A673 (cell line): ENCODE measurements at regions not wholly inside any gene's neighbourhood (a gene's known extent, or its start where the extent isn't known, plus 50 kb on each side); places are given as distances from the start of the nearest gene placed in this dataset.

Experiments
- BruUV-seq: library from RNA; stranded (reverse); fragments of 400-500 nt; replicated peaks from 2 replicates; lab custom pipeline; 2021; lab: Mats Ljungman, UMichigan
- CTCF ChIA-PET: fragments of 300-600 bp; sonication (Branson Sonifier 250); formaldehyde crosslinking; loops from one replicate; lab custom pipeline; 2022; ENCODE audit warnings: antibody characterized with exemption; lab: Charles Lee
- POLR2A ChIA-PET: fragments of 300-600 bp; sonication (Branson Sonifier 250); formaldehyde crosslinking; loops from one replicate; lab custom pipeline; 2022; ENCODE audit warnings: antibody characterized with exemption; ENCODE audit not compliant: low non-redundant PET; lab: Charles Lee
- DNase-seq: peaks from one replicate; pipeline ENCODE4 v3.0.0-alpha.2; 2015; ENCODE audit warnings: low spot score
- H3K27ac ChIP-seq: fragments of 200-600 bp; sonication (generic); 2 replicates; pipeline ENCODE4 v1.5.1; 2016; ENCODE audit warnings: mixed run types, low read depth, mild to moderate bottlenecking, mixed read lengths, antibody characterized with exemption, low read length; ENCODE audit not compliant: poor library complexity, severe bottlenecking
- H3K27me3 ChIP-seq: fragments of 200-600 bp; sonication (generic); replicated peaks from 2 replicates; pipeline ENCODE4 v1.6.1; 2017; ENCODE audit warnings: mixed run types, low read depth, mild to moderate bottlenecking, mixed read lengths, antibody characterized with exemption, low read length; ENCODE audit not compliant: insufficient read depth, poor library complexity
- H3K36me3 ChIP-seq: fragments of 200-600 bp; sonication (generic); 2 replicates; pipeline ENCODE4 v1.6.1; 2016; ENCODE audit warnings: mixed run types, mild to moderate bottlenecking, mixed read lengths, antibody characterized with exemption, low read length; ENCODE audit not compliant: insufficient read depth, poor library complexity, severe bottlenecking
- H3K4me1 ChIP-seq: fragments of 200-600 bp; sonication (generic); 2 replicates; pipeline ENCODE4 v1.6.1; 2017; ENCODE audit warnings: mixed run types, mild to moderate bottlenecking, mixed read lengths, antibody characterized with exemption, low read length; ENCODE audit not compliant: insufficient read depth, poor library complexity, severe bottlenecking
- H3K4me3 ChIP-seq: fragments of 200-600 bp; sonication (generic); 2 replicates; pipeline ENCODE4 v1.5.1; 2016; ENCODE audit warnings: low read depth, mixed run types, mild to moderate bottlenecking, mixed read lengths, low read length; ENCODE audit not compliant: poor library complexity, severe bottlenecking
- H3K9me3 ChIP-seq: fragments of 200-600 bp; sonication (generic); 2 replicates; pipeline ENCODE4 v1.6.1; 2016; ENCODE audit warnings: mixed run types, low read depth, mild to moderate bottlenecking, mixed read lengths, antibody characterized with exemption, low read length; ENCODE audit not compliant: poor library complexity, severe bottlenecking
- EZH2 ChIP-seq: fragments of 200-600 bp; sonication (generic); IDR thresholded peaks from 2 replicates; pipeline ENCODE4 v1.6.1; 2017; ENCODE audit warnings: borderline replicate concordance, low read depth, mild to moderate bottlenecking, mixed read lengths, antibody characterized with exemption, low read length; ENCODE audit not compliant: poor library complexity, severe bottlenecking
- intact Hi-C: fragments of 100-400 bp; cut with micrococcal nuclease; formaldehyde crosslinking; loops from one replicate; pipeline ENCODE4 v1.10.0; 2022; ENCODE audit not compliant: unreplicated experiment
- TF ChIP-seq, protein P1 (sequence below): fragments of 300-800, 200-600 bp; sonication (generic); conservative IDR thresholded peaks from 2 replicates; pipeline ENCODE4 v1.5.1; 2017; ENCODE audit warnings: low read depth, mild to moderate bottlenecking, antibody characterized with exemption, low read length, moderate library complexity, mixed read lengths

DNA sequence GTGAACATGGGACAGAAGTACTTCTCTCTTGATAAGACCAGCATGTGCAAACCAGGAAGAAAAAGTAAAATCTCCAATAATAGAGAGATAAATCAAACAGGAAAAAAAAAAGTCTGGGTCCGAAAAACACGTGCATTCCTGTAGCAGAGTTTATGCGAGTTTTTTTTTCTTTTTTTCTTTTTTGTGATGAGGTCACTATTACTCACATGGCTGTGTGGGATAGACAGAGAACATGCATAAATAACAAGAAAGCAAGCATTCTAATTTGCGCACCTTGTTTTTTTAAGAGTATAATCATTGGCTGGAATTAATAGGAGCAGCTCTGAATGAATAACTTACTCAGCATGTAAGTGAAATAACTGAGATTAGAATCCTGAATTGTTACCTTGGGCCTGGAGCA is 91.9 kb upstream of the CPM start:
- ChIA-PET POLR2A (no interaction called here), CTCF (no interaction called here)
- DNase-seq = no peak
- Histone ChIP-seq H3K27me3 (no peaks in the 10 kb centered on the region), H3K9me3 (no peaks in the 10 kb centered on the region), H3K4me3 (no peak overlapping the region), H3K36me3 (no peaks in the 10 kb centered on the region), H3K27ac (no peak overlapping the region), H3K4me1 (no peaks in the 10 kb centered on the region)
- BruUV-seq = no TSS peak
- intact Hi-C loops = no loop called here
- no peak for TF ChIP-seq EZH2
- TF ChIP-seq, protein P1, sequence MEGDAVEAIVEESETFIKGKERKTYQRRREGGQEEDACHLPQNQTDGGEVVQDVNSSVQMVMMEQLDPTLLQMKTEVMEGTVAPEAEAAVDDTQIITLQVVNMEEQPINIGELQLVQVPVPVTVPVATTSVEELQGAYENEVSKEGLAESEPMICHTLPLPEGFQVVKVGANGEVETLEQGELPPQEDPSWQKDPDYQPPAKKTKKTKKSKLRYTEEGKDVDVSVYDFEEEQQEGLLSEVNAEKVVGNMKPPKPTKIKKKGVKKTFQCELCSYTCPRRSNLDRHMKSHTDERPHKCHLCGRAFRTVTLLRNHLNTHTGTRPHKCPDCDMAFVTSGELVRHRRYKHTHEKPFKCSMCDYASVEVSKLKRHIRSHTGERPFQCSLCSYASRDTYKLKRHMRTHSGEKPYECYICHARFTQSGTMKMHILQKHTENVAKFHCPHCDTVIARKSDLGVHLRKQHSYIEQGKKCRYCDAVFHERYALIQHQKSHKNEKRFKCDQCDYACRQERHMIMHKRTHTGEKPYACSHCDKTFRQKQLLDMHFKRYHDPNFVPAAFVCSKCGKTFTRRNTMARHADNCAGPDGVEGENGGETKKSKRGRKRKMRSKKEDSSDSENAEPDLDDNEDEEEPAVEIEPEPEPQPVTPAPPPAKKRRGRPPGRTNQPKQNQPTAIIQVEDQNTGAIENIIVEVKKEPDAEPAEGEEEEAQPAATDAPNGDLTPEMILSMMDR = no peak

DNA sequence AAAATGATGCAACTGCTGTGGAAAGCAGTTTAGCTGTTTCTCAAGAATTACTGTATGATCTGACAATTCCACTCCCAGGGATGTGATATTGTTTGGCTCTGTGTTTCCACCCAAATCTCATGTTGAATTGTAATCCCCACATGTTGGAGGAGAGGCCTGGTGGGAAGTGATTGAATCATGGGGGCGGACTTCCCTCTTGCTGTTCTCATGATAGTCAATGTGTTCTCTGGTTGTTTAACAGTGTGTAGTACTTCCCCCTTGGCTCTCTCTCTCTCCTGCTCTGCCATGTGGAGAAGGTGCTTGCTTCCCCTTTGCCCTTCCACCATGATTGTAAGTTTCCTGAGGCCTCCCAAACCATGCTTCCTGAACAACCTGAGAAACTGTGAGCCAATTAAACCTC is 93.4 kb upstream of the CPM start:
- CTCF ChIA-PET = no interaction called here
- Histone ChIP-seq H3K4me1 (no peaks in the 10 kb centered on the region), H3K27me3 (no peaks in the 10 kb centered on the region), H3K27ac (no peak overlapping the region), H3K9me3 (no peaks in the 10 kb centered on the region), H3K36me3 (no peaks in the 10 kb centered on the region), H3K4me3 (no peak overlapping the region)
- TF ChIP-seq, protein P1 = no peak
- TF ChIP-seq EZH2 = no peak
- no peak for DNase-seq
- POLR2A ChIA-PET = no interaction called here
- intact Hi-C loops = no loop called here
- no TSS peak for BruUV-seq

DNA sequence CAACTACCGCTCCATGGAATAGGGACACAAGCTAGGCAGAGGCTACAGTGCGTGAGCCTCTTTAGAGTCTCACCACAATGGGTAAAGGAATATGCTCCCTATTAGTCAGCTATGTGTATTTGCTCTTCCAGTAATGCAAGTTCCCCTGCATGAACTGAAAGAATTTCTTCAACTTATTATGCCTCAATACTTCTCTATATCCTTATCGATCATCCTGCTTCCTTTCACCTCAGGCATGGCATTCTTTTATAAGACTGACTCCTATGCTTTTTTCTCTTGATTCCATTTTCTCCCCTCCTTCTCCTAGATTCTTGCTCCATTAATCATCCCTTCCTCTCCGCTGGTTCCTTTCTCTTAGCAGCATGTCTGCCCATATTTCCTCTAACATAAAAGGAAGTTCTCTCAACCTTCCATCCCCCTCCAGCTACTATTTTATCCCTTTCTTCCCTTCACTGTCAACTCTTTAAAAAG is 94.5 kb upstream of the CPM start:
- DNase-seq = no peak
- H3K27me3 ChIP-seq = no peaks in the 10 kb centered on the region
- no peak for TF ChIP-seq EZH2
- TF ChIP-seq, protein P1 = no peak
- CTCF ChIA-PET = no interaction called here
- H3K4me3 ChIP-seq = no peak overlapping the region
- no peaks in the 10 kb centered on the region for H3K36me3 ChIP-seq
- no peaks in the 10 kb centered on the region for H3K9me3 ChIP-seq
- no peak overlapping the region for H3K27ac ChIP-seq
- no TSS peak for BruUV-seq
- H3K4me1 ChIP-seq = no peaks in the 10 kb centered on the region
- POLR2A ChIA-PET = no interaction called here
- intact Hi-C loops = no loop called here
